Fibroblast of pulmonary artery (primary cell): ENCODE measurements at regions not wholly inside any gene's neighbourhood (a gene's known extent, or its start where the extent isn't known, plus 50 kb on each side); places are given as distances from the start of the nearest gene placed in this dataset.

Experiments used
- DNase-seq: peaks from one replicate; pipeline ENCODE4 v3.0.0-alpha.2; 2010; ENCODE audit warnings: low read depth
- H3K4me3 ChIP-seq: replicated peaks from 2 replicates; pipeline ENCODE4 v1.5.1; 2011; ENCODE audit warnings: low read depth, mild to moderate bottlenecking, control low read depth, low read length, moderate library complexity
- CTCF ChIP-seq: IDR thresholded peaks from 2 replicates; pipeline ENCODE4 v1.5.1; 2011; ENCODE audit warnings: mild to moderate bottlenecking, control low read depth, low read length, inconsistent platforms; ENCODE audit errors: missing control alignments

- H3K4me3 ChIP-seq, result no peak overlapping the region
- DNase-seq, result no peak
- TF ChIP-seq CTCF, result no peak
Observed at GRCh38 chr2:183809404-183809803, 685.2 kb downstream of the NUP35 start.

GRCh38 chr2:183811281-183811680 lies 687.0 kb downstream of the NUP35 start:
- TF ChIP-seq CTCF, result no peak
- H3K4me3 ChIP-seq, result no peak overlapping the region
- no peak for DNase-seq

GRCh38 chr2:183812091-183812490 lies 687.8 kb downstream of the NUP35 start:
- no peak for DNase-seq
- H3K4me3 ChIP-seq, result no peak overlapping the region
- no peak for TF ChIP-seq CTCF

DNA sequence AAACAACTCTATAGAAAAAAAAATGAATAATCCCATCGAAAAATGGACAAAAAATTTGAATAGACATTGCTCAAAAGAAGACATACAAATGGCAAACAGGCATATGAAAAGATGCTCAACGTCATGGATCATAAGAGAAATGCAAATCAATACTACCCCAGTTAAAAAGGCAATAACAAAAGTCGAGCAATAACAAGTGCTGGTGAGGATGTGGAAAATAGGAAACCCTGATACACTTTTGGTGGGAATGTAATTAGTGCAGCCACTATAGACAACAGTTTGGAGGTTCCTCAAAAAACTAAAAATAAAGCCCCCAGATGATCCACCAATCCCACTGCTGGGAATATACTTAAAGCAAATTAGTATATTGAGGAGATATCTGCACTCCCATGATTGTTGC lies 701.5 kb downstream of the NUP35 start:
- DNase-seq, result no peak
- no peak overlapping the region for H3K4me3 ChIP-seq
- TF ChIP-seq CTCF, result no peak

DNA sequence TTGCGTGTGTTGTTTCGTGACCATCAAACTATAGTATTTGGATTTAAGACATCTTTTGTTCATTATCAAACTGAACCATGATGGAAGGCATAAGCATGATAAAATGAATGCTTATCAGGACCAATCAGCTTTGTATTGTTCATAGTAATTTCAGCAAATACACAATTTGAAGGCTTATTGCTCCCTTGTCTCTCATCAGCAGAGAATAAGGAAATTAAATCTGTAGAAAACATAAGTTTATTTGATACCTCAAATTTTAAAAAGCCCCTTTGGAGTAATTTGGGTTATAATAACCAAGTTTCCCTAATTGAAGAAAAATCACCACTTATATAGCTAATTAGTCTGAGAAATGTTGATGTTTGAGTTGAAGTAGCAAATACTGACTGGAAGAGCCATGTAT lies 705.7 kb downstream of the NUP35 start:
- H3K4me3 ChIP-seq, result no peak overlapping the region
- no peak for TF ChIP-seq CTCF
- no peak for DNase-seq

GRCh38 chr2:183837157-183837556 lies 712.9 kb downstream of the NUP35 start:
- H3K4me3 ChIP-seq, result no peak overlapping the region
- no peak for DNase-seq
- TF ChIP-seq CTCF, result no peak

- no peak for DNase-seq
- TF ChIP-seq CTCF, result no peak
- no peak overlapping the region for H3K4me3 ChIP-seq
Observed at GRCh38 chr2:183838295-183838694, 714.1 kb downstream of the NUP35 start.
